ENCODE measurements at regions not wholly inside any gene's neighbourhood (a gene's known extent, or its start where the extent isn't known, plus 50 kb on each side); places are given as distances from the start of the nearest gene placed in this dataset.

GRCh38 chr6:126112171-126112632, 125.9 kb downstream of the TRMT11 start:
- no peaks in the 10 kb centered on the region for H3K9me3 ChIP-seq
- H3K27ac ChIP-seq, result no peak overlapping the region
- WGBS, result 64% methylated on average over 2 of the region's 2 CpGs
- TF ChIP-seq CTCF (IDR thresholded peaks at IDR 0.05), result no peak
- TF ChIP-seq POLR2A (IDR thresholded peaks at IDR 0.05), result no peak
- no peak for TF ChIP-seq POLR2AphosphoS5 (IDR thresholded peaks at IDR 0.05)
- no peaks in the 10 kb centered on the region for H3K36me3 ChIP-seq
- intact Hi-C loops (cut with DNase I), result no loop called here
- DNase-seq (ENCODE audit: low spot score), result no peak
- H3K4me3 ChIP-seq, result no peak overlapping the region
- H3K4me1 ChIP-seq (replicated peaks), result no peaks in the 10 kb centered on the region
- H3K27me3 ChIP-seq (replicated peaks; ENCODE audit: insufficient read depth), result no peaks in the 10 kb centered on the region

GRCh38 chr6:126113261-126113660, 126.9 kb downstream of the TRMT11 start:
- 86% methylated on average over 1 of the region's 1 CpG for WGBS

GRCh38 chr6:126117251-126117650, 130.9 kb downstream of the TRMT11 start:
- 85% methylated on average over 2 of the region's 2 CpGs for WGBS
- H3K4me1 ChIP-seq (replicated peaks), result no peaks in the 10 kb centered on the region
- intact Hi-C loops (cut with DNase I), result no loop called here
- H3K36me3 ChIP-seq, result no peaks in the 10 kb centered on the region
- no peaks in the 10 kb centered on the region for H3K27me3 ChIP-seq (replicated peaks; ENCODE audit: insufficient read depth)
- no peak for DNase-seq (ENCODE audit: low spot score)
- TF ChIP-seq CTCF (IDR thresholded peaks at IDR 0.05) (no peak), POLR2A (IDR thresholded peaks at IDR 0.05) (no peak), POLR2AphosphoS5 (IDR thresholded peaks at IDR 0.05) (no peak)
- H3K4me3 ChIP-seq, result no peak overlapping the region
- no peak overlapping the region for H3K27ac ChIP-seq
- H3K9me3 ChIP-seq, result no peaks in the 10 kb centered on the region

More at GRCh38 chr6:126113261-126113660, 126.9 kb downstream of the TRMT11 start:
- Histone ChIP-seq H3K4me1 (replicated peaks) (no peaks in the 10 kb centered on the region), H3K4me3 (no peak overlapping the region), H3K27me3 (replicated peaks; ENCODE audit: insufficient read depth) (no peaks in the 10 kb centered on the region), H3K9me3 (no peaks in the 10 kb centered on the region), H3K36me3 (no peaks in the 10 kb centered on the region), H3K27ac (no peak overlapping the region)
- DNase-seq (ENCODE audit: low spot score), result no peak
- intact Hi-C loops (cut with DNase I), result no loop called here
- TF ChIP-seq POLR2A (IDR thresholded peaks at IDR 0.05), result no peak

- intact Hi-C loops (cut with DNase I), result no loop called here
- 73% methylated on average over 4 of the region's 4 CpGs for WGBS
These were observed 131.9 kb downstream of the TRMT11 start for GRCh38 chr6:126118058-126118755.

GRCh38 chr6:126118936-126119335, 132.6 kb downstream of the TRMT11 start:
- no peak for DNase-seq (ENCODE audit: low spot score)
- H3K27ac ChIP-seq, result no peak overlapping the region
- no peaks in the 10 kb centered on the region for H3K27me3 ChIP-seq (replicated peaks; ENCODE audit: insufficient read depth)
- TF ChIP-seq CTCF (IDR thresholded peaks at IDR 0.05) (no peak), POLR2AphosphoS5 (IDR thresholded peaks at IDR 0.05) (no peak), POLR2A (IDR thresholded peaks at IDR 0.05) (no peak)
- H3K9me3 ChIP-seq, result no peaks in the 10 kb centered on the region
- H3K4me1 ChIP-seq (replicated peaks), result no peaks in the 10 kb centered on the region
- H3K36me3 ChIP-seq, result no peaks in the 10 kb centered on the region
- intact Hi-C loops (cut with DNase I), result no loop called here
- H3K4me3 ChIP-seq, result no peak overlapping the region
- 87% methylated on average over 2 of the region's 2 CpGs for WGBS

More at GRCh38 chr6:126118058-126118755, 131.9 kb downstream of the TRMT11 start:
- no peak for DNase-seq (ENCODE audit: low spot score)
- H3K9me3 ChIP-seq, result no peaks in the 10 kb centered on the region
- no peak overlapping the region for H3K27ac ChIP-seq
- H3K4me3 ChIP-seq, result no peak overlapping the region
- H3K36me3 ChIP-seq, result no peaks in the 10 kb centered on the region
- H3K27me3 ChIP-seq (replicated peaks; ENCODE audit: insufficient read depth), result no peaks in the 10 kb centered on the region
- TF ChIP-seq CTCF (IDR thresholded peaks at IDR 0.05), result no peak
- TF ChIP-seq POLR2AphosphoS5 (IDR thresholded peaks at IDR 0.05), result no peak
- TF ChIP-seq POLR2A (IDR thresholded peaks at IDR 0.05), result no peak
- H3K4me1 ChIP-seq (replicated peaks), result no peaks in the 10 kb centered on the region
